GM12878 (cell line): ENCODE measurements at regions not wholly inside any gene's neighbourhood (a gene's known extent, or its start where the extent isn't known, plus 50 kb on each side); places are given as distances from the start of the nearest gene placed in this dataset.

ENCODE experiments used
- ATAC-seq: fragments of 200-7000 bp; cut with Tn5 transposase; 3 replicates; pipeline ENCODE4 v1.9.1; 2020; ENCODE audit warnings: mild to moderate bottlenecking, moderate library complexity
- BruUV-seq: library from RNA; stranded (reverse); fragments of 400-500 nt; replicated peaks from 2 replicates; lab custom pipeline; 2021; lab: Mats Ljungman, UMichigan
- CTCF ChIA-PET: fragments of 300-600 bp; sonication (Branson Sonifier 250); formaldehyde crosslinking; extraction: SDS; loops from one replicate; lab custom pipeline; 2021; ENCODE audit warnings: inconsistent platforms; lab: Yijun Ruan, JAX
- POLR2A ChIA-PET: fragments of 350-600 bp; formaldehyde crosslinking; extraction: SDS; loops from one replicate; lab custom pipeline; 2021; ENCODE audit warnings: inconsistent platforms; lab: Charles Lee
- RAD21 ChIA-PET: fragments of 300-600 bp; sonication (Branson Sonifier 250); formaldehyde crosslinking; loops from one replicate; lab custom pipeline; 2023; ENCODE audit warnings: antibody characterized with exemption; ENCODE audit not compliant: unreplicated experiment; lab: Charles Lee
- SMC1A ChIA-PET: fragments of 300-600 bp; sonication (Branson Sonifier 250); formaldehyde crosslinking; loops from one replicate; lab custom pipeline; 2023; ENCODE audit not compliant: unreplicated experiment, uncharacterized antibody; lab: Charles Lee
- DNase-seq: peaks from one replicate; pipeline ENCODE4 v3.0.0-alpha.2; 2011; ENCODE audit warnings: low read depth, low spot score
- FAIRE-seq: peaks from 3 replicates; lab custom pipeline; 2011; peaks lifted over from hg19 to GRCh38; lab: Jason Lieb, UNC
- H2AFZ ChIP-seq: 2 replicates; pipeline ENCODE4 v1.6.0; 2011; ENCODE audit warnings: low read depth, low read length, control low read depth; ENCODE audit not compliant: control insufficient read depth
- H3K27ac ChIP-seq: 2 replicates; pipeline ENCODE4 v1.5.1; 2011; ENCODE audit warnings: control low read depth; ENCODE audit not compliant: control insufficient read depth, insufficient read depth
- H3K27me3 ChIP-seq, 2 experiments: replicated peaks in 1 of 2; 2 replicates each; pipeline versions ENCODE4 v1.6.0 to v1.6.1; 2011; ENCODE audit warnings: low read length in 1 of 2; ENCODE audit not compliant: control insufficient read depth in 2 of 2, insufficient read depth in 2 of 2
- H3K36me3 ChIP-seq, 2 experiments: 2 replicates each; pipeline ENCODE4 v1.5.1; 2011; ENCODE audit warnings: low read length in 1 of 2; ENCODE audit not compliant: control insufficient read depth in 2 of 2, insufficient read depth in 2 of 2
- H3K4me1 ChIP-seq: 2 replicates; pipeline ENCODE4 v1.6.1; 2011; ENCODE audit warnings: mild to moderate bottlenecking, low read length, moderate library complexity, mixed read lengths; ENCODE audit not compliant: control insufficient read depth, insufficient read depth
- H3K4me2 ChIP-seq: 2 replicates; pipeline ENCODE4 v1.6.0; 2011; ENCODE audit warnings: control low read depth; ENCODE audit not compliant: control insufficient read depth, insufficient read depth
- H3K4me3 ChIP-seq: fragments of 200-600 bp; sonication (generic); 2 replicates; pipeline ENCODE4 v1.5.1; 2016
- H3K79me2 ChIP-seq: 2 replicates; pipeline ENCODE4 v1.6.0; 2011; ENCODE audit warnings: low read length; ENCODE audit not compliant: control insufficient read depth, insufficient read depth
- H3K9ac ChIP-seq: 2 replicates; pipeline ENCODE4 v1.8.0; 2011; ENCODE audit warnings: low read length, control low read depth, mixed read lengths; ENCODE audit not compliant: control insufficient read depth, insufficient read depth
- H3K9me3 ChIP-seq: replicated peaks from 3 replicates; pipeline ENCODE4 v1.5.1; 2011; ENCODE audit warnings: mild to moderate bottlenecking, low read length; ENCODE audit not compliant: control insufficient read depth, insufficient read depth
- H4K20me1 ChIP-seq: 2 replicates; pipeline ENCODE4 v1.6.0; 2011; ENCODE audit not compliant: control insufficient read depth, insufficient read depth
- ATF3 ChIP-seq: IDR thresholded peaks from 2 replicates; pipeline ENCODE4 v1.6.1; 2011; ENCODE audit warnings: low read depth, mild to moderate bottlenecking, low read length, moderate library complexity, borderline replicate concordance; ENCODE audit errors: extremely low read depth
- CBFB ChIP-seq: IDR thresholded peaks from 2 replicates; pipeline ENCODE4 v1.6.1; 2016; ENCODE audit warnings: antibody characterized with exemption, low read depth
- CHD2 ChIP-seq: IDR thresholded peaks from 2 replicates; pipeline ENCODE4 v1.6.1; 2011; ENCODE audit warnings: low read depth, low read length, improper control_type of control experiment, borderline replicate concordance
- CTCF ChIP-seq, 3 experiments: IDR thresholded peaks in 2 of 3; conservative IDR thresholded peaks in 1 of 3; 2 replicates each; pipeline ENCODE4 v1.5.1; 2011; ENCODE audit warnings: low read depth in 3 of 3, low read length in 3 of 3, mild to moderate bottlenecking in 3 of 3, control low read depth in 2 of 3, moderate library complexity in 2 of 3, inconsistent platforms in 1 of 3, mixed read lengths in 1 of 3; ENCODE audit not compliant: control insufficient read depth in 2 of 3, insufficient read depth in 1 of 3; ENCODE audit errors: extremely low read depth in 1 of 3
- FOXM1 ChIP-seq: IDR thresholded peaks from 2 replicates; pipeline ENCODE4 v1.6.1; 2012; ENCODE audit warnings: low read depth, mild to moderate bottlenecking, inconsistent platforms, low read length, moderate library complexity
- GATAD2B ChIP-seq: fragments of 450-650 bp; conservative IDR thresholded peaks from 2 replicates; pipeline ENCODE4 v1.6.1; 2017; ENCODE audit warnings: low read depth, mild to moderate bottlenecking, moderate library complexity
- JUND ChIP-seq: IDR thresholded peaks from 2 replicates; pipeline ENCODE4 v1.6.1; 2012; ENCODE audit warnings: low read depth, mild to moderate bottlenecking, low read length, improper control_type of control experiment, moderate library complexity
- MAX ChIP-seq: IDR thresholded peaks from 2 replicates; pipeline ENCODE4 v1.6.1; 2012; ENCODE audit warnings: low read depth, low read length, improper control_type of control experiment
- MEF2A ChIP-seq: IDR thresholded peaks from 2 replicates; pipeline ENCODE4 v1.6.1; 2011; ENCODE audit warnings: low read depth, mild to moderate bottlenecking, low read length, moderate library complexity; ENCODE audit not compliant: insufficient read depth
- MYC ChIP-seq: IDR thresholded peaks from 2 replicates; pipeline ENCODE4 v1.6.1; 2011; ENCODE audit warnings: mild to moderate bottlenecking, low read length, moderate library complexity, inconsistent platforms; ENCODE audit not compliant: insufficient read depth, insufficient replicate concordance, insufficient read length, severe bottlenecking
- SIN3A ChIP-seq: IDR thresholded peaks from 2 replicates; pipeline ENCODE4 v1.6.1; 2012; ENCODE audit warnings: low read depth, low read length, improper control_type of control experiment
- SPI1 ChIP-seq: IDR thresholded peaks from 2 replicates; pipeline ENCODE4 v1.6.1; 2011; ENCODE audit warnings: low read depth, mild to moderate bottlenecking, low read length, moderate library complexity, borderline replicate concordance; ENCODE audit not compliant: insufficient read depth
- SREBF1 ChIP-seq: IDR thresholded peaks from 2 replicates; pipeline ENCODE4 v1.6.1; 2012; ENCODE audit warnings: mild to moderate bottlenecking, low read length
- TBL1XR1 ChIP-seq: IDR thresholded peaks from 2 replicates; pipeline ENCODE4 v1.6.1; 2012; ENCODE audit warnings: low read depth, low read length, improper control_type of control experiment
- ZBTB40 ChIP-seq: fragments of 450-650 bp; IDR thresholded peaks from 2 replicates; pipeline ENCODE4 v1.6.1; 2016; ENCODE audit warnings: mild to moderate bottlenecking, moderate library complexity, borderline replicate concordance
- ZNF274 ChIP-seq: IDR thresholded peaks from one replicate; pipeline ENCODE4 v1.8.0; 2011; ENCODE audit not compliant: insufficient read length, insufficient read depth
- WGBS: methylation state at CpG from one replicate; pipeline ENCODE4 v1.1.6; 2016; ENCODE audit warnings: low lambda C conversion rate; ENCODE audit not compliant: insufficient replicate concordance, insufficient coverage; ENCODE audit errors: missing lambda C conversion rate; 5-methylcytosine and 5-hydroxymethylcytosine counted together
- in situ Hi-C: fragments of 300-500 bp; cut with MboI; formaldehyde crosslinking; loops from 9 replicates; pipeline ENCODE4 v1.14.3; 2018; ENCODE audit warnings: mixed read lengths
- intact Hi-C: fragments of 100-400 bp; cut with micrococcal nuclease; formaldehyde crosslinking; loops from one replicate; pipeline ENCODE4 v1.14.2; 2022; ENCODE audit not compliant: unreplicated experiment

GRCh38 chr2:167761465-167762136 lies 485.8 kb downstream of the STK39 start:
- ATAC-seq (no peak), DNase-seq (no peak), FAIRE-seq (no peak)
- Histone ChIP-seq H3K36me3 (no peaks in the 10 kb centered on the region), H3K9ac (no peak overlapping the region), H3K4me1 (no peaks in the 10 kb centered on the region), H3K27ac (no peak overlapping the region), H4K20me1 (no peaks in the 10 kb centered on the region), H3K27me3 (no peaks in the 10 kb centered on the region; a peak in 2 of 4 replicates), H3K4me3 (no peak overlapping the region), H2AFZ (no peak overlapping the region), H3K79me2 (no peaks in the 10 kb centered on the region), H3K9me3 (no peaks in the 10 kb centered on the region), H3K4me2 (no peak overlapping the region)
- 15% methylated on average over 3 of the region's 3 CpGs for WGBS
- ChIA-PET RAD21 (no interaction called here), CTCF (no interaction called here), SMC1A (no interaction called here), POLR2A (no interaction called here)
- in situ Hi-C loops (no loop called here), intact Hi-C loops (no loop called here)
- no TSS peak for BruUV-seq
- TF ChIP-seq ZNF274: no peak
- no peak for TF ChIP-seq TBL1XR1
- no peak for TF ChIP-seq JUND
- no peak for TF ChIP-seq MEF2A
- TF ChIP-seq ATF3: no peak
- no peak for TF ChIP-seq CHD2
- no peak for TF ChIP-seq ZBTB40
- no peak for TF ChIP-seq CBFB
- TF ChIP-seq SREBF1: no peak
- TF ChIP-seq CTCF (IDR thresholded peaks at IDR 0.05 in 2 of 3, conservative IDR thresholded peaks at IDR 0.05 in 1 of 3; ENCODE audit: control insufficient read depth in 2 of 3, extremely low read depth in 1 of 3, insufficient read depth in 1 of 3, low read depth in 3 of 3, low read length in 3 of 3): no peak
- TF ChIP-seq MYC: no peak
- no peak for TF ChIP-seq SIN3A
- TF ChIP-seq MAX: no peak
- no peak for TF ChIP-seq GATAD2B
- no peak for TF ChIP-seq SPI1
- TF ChIP-seq FOXM1: no peak
